ENCODE measurements at regions not wholly inside any gene's neighbourhood (a gene's known extent, or its start where the extent isn't known, plus 50 kb on each side); places are given as distances from the start of the nearest gene placed in this dataset.

- TF ChIP-seq AHDC1 (CRISPR knock-in tag; IDR thresholded peaks at IDR 0.05; ENCODE audit: borderline replicate concordance) = no peak
These were observed 658.2 kb upstream of the MKI67 start (continued) for GRCh38 chr10:128784444-128784843.

GRCh38 chr10:128792426-128793140 is 666.4 kb upstream of the MKI67 start:
- in situ Hi-C loops (cut with HindIII; ENCODE audit: extremely low pct_ligation_motif_present, low pct_unique_long_range_greater_than_20kb) = no loop called here
- ATAC-seq (no peak), DNase-seq (ENCODE audit: low spot score) (no peak), FAIRE-seq (no peak)
- no peaks in the 10 kb centered on the region for H3K36me3 ChIP-seq (replicated peaks in 1 of 2; ENCODE audit: control insufficient read depth in 1 of 2, insufficient read depth in 2 of 2, low read length in 2 of 2)
- POLR2A ChIA-PET = no interaction called here
- no peaks in the 10 kb centered on the region for H4K20me1 ChIP-seq (ENCODE audit: insufficient read depth, low read length)
- no peak overlapping the region for H3K27ac ChIP-seq (ENCODE audit: extremely low read length, insufficient read depth, low read length)
- H3K79me2 ChIP-seq (ENCODE audit: insufficient read depth, low read length) = no peaks in the 10 kb centered on the region
- H3K9ac ChIP-seq (ENCODE audit: insufficient read depth, low read depth, low read length) = no peak overlapping the region
- no peak overlapping the region for H2AFZ ChIP-seq (ENCODE audit: low read length)
- H3K27me3 ChIP-seq (ENCODE audit: control insufficient read depth in 1 of 2, insufficient read depth in 2 of 2, low read length in 2 of 2) = no peaks in the 10 kb centered on the region; a peak in 2 of 5 replicates
- no peaks in the 10 kb centered on the region for H3K9me3 ChIP-seq (ENCODE audit: low read length)
- CTCF ChIA-PET (ENCODE audit: low intra/inter-chr PET ratio, low total read pairs) = no interaction called here
- H3K4me1 ChIP-seq (ENCODE audit: insufficient read depth, low read length) = no peaks in the 10 kb centered on the region
- H3K4me3 ChIP-seq (replicated peaks in 1 of 3; ENCODE audit: insufficient read depth in 1 of 3, low read depth in 2 of 3, low read length in 3 of 3) = no peak overlapping the region
- 5% methylated on average over 9 of the region's 9 CpGs for WGBS (ENCODE audit: low lambda C conversion rate)
- no peak overlapping the region for H3K4me2 ChIP-seq (ENCODE audit: low read depth, low read length)
- BruUV-seq (replicated peaks) = no TSS peak
- intact Hi-C loops (cut with micrococcal nuclease; ENCODE audit: unreplicated experiment) = no loop called here
- TF ChIP-seq ZNF660 (CRISPR knock-in tag; IDR thresholded peaks at IDR 0.05; ENCODE audit: borderline replicate concordance, low read depth) (no peak), ZNF282 (IDR thresholded peaks at IDR 0.05; ENCODE audit: partially characterized antibody) (no peak), AKNA (CRISPR knock-in tag; IDR thresholded peaks at IDR 0.05; ENCODE audit: borderline replicate concordance) (no peak), CBX1 (IDR thresholded peaks at IDR 0.05; ENCODE audit: low read depth) (no peak), PCBP2 (optimal IDR thresholded peaks at IDR 0.05; ENCODE audit: low read depth, low read length, poor library complexity, severe bottlenecking) (no peak), MAF1 (CRISPR knock-in tag; IDR thresholded peaks at IDR 0.05; ENCODE audit: borderline replicate concordance) (no peak), ZFX (CRISPR knock-in tag; IDR thresholded peaks at IDR 0.05; ENCODE audit: low read depth) (no peak), CAMTA2 (CRISPR knock-in tag; IDR thresholded peaks at IDR 0.05; ENCODE audit: borderline replicate concordance) (no peak), ZNF558 (CRISPR knock-in tag; IDR thresholded peaks at IDR 0.05; ENCODE audit: borderline replicate concordance) (no peak), CREB1 (IDR thresholded peaks at IDR 0.05) (no peak), CREB1 (CRISPR knock-in tag; IDR thresholded peaks at IDR 0.05) (no peak)

Data from HepG2 (cell line).